CD4-positive, alpha-beta memory T cell (primary cell): ENCODE measurements at regions not wholly inside any gene's neighbourhood (a gene's known extent, or its start where the extent isn't known, plus 50 kb on each side); places are given as distances from the start of the nearest gene placed in this dataset.

Experiments used
- CTCF ChIA-PET: fragments of 350-600 bp; sonication (Branson Sonifier 250); formaldehyde crosslinking; loops from one replicate; lab custom pipeline; 2021; ENCODE audit warnings: inconsistent platforms; ENCODE audit not compliant: partially characterized antibody; lab: Charles Lee
- POLR2A ChIA-PET: fragments of 350-600 bp; sonication (Branson Sonifier 250); formaldehyde crosslinking; loops from one replicate; lab custom pipeline; 2021; ENCODE audit not compliant: partially characterized antibody; lab: Charles Lee
- DNase-seq, 5 donors: peaks; one replicate each; pipeline versions ENCODE4 v3.0.0 to v3.0.0-alpha.2; 2020 to 2022; ENCODE audit warnings: mixed read lengths in 1 of 5
- H3K27ac ChIP-seq: one replicate; pipeline ENCODE4 v1.7.0; 2013; ENCODE audit warnings: low read depth, low read length
- H3K27me3 ChIP-seq: 2 replicates; pipeline ENCODE4 v1.7.0; 2013; ENCODE audit warnings: mild to moderate bottlenecking, low read length, moderate library complexity; ENCODE audit not compliant: insufficient read depth
- H3K36me3 ChIP-seq: 2 replicates; pipeline ENCODE4 v1.7.0; 2013; ENCODE audit warnings: mild to moderate bottlenecking, low read length, moderate library complexity; ENCODE audit not compliant: insufficient read depth
- H3K4me1 ChIP-seq: 2 replicates; pipeline ENCODE4 v1.7.0; 2013; ENCODE audit warnings: mild to moderate bottlenecking, low read length, moderate library complexity; ENCODE audit not compliant: insufficient read depth
- H3K4me3 ChIP-seq, 2 donors: one replicate each; pipeline ENCODE4 v1.7.0; 2013; ENCODE audit warnings: low read length in 2 of 2, mild to moderate bottlenecking in 1 of 2
- H3K9me3 ChIP-seq, 2 donors: one replicate each; pipeline ENCODE4 v1.7.0; 2013; ENCODE audit warnings: low read length in 2 of 2, control low read depth in 1 of 2; ENCODE audit not compliant: control insufficient read depth in 1 of 2
- H3K27ac Mint-ChIP-seq, 7 donors: one replicate each; pipeline ENCODE4 v1.8.0; 2020 to 2021; ENCODE audit warnings: mixed read lengths in 7 of 7, mild to moderate bottlenecking in 6 of 7, inconsistent platforms in 3 of 7, moderate library complexity in 3 of 7
- H3K27me3 Mint-ChIP-seq, 2 donors: one replicate each; pipeline ENCODE4 v1.8.0; 2020 to 2021; ENCODE audit warnings: mixed read lengths in 2 of 2
- H3K36me3 Mint-ChIP-seq, 2 donors: one replicate each; pipeline ENCODE4 v1.8.0; 2020 to 2021; ENCODE audit warnings: mixed read lengths in 2 of 2, inconsistent platforms in 1 of 2, mild to moderate bottlenecking in 1 of 2
- H3K4me1 Mint-ChIP-seq, 4 donors: one replicate each; pipeline ENCODE4 v1.8.0; 2020 to 2021; ENCODE audit warnings: mixed read lengths in 4 of 4, mild to moderate bottlenecking in 1 of 4
- H3K4me3 Mint-ChIP-seq, 8 donors: one replicate each; pipeline ENCODE4 v1.8.0; 2020 to 2021; ENCODE audit warnings: mixed read lengths in 8 of 8, mild to moderate bottlenecking in 7 of 8, moderate library complexity in 6 of 8, inconsistent platforms in 3 of 8
- H3K9me3 Mint-ChIP-seq, 8 donors: one replicate each; pipeline ENCODE4 v1.8.0; 2020 to 2021; ENCODE audit warnings: mixed read lengths in 8 of 8, mild to moderate bottlenecking in 5 of 8, inconsistent platforms in 3 of 8, moderate library complexity in 1 of 8
- intact Hi-C: fragments of 100-400 bp; cut with micrococcal nuclease; formaldehyde crosslinking; loops from one replicate; pipeline ENCODE4 v1.15.1; 2023

GRCh38 chr6:25023781-25024180 is 88.0 kb upstream of the RIPOR2 start:
- H3K4me3 Mint-ChIP-seq, result no peak overlapping the region
- no peaks in the 10 kb centered on the region for H3K36me3 ChIP-seq
- H3K4me1 ChIP-seq, result peaks cover 45% of the 10 kb centered on the region
- no peaks in the 10 kb centered on the region for H3K9me3 ChIP-seq
- no peaks in the 10 kb centered on the region for H3K27me3 Mint-ChIP-seq
- intact Hi-C loops, result no loop called here
- ChIA-PET POLR2A (interaction anchor here (5.1 to 8.1 kb wide), 2 partner anchors 17 to 89 kb away, joined by 45 to 370 read pairs; partner anchors contain the start of gene RIPOR2), CTCF (interaction anchor here (5.3 to 17.5 kb wide), 3 partner anchors 22 to 89 kb away, joined by 38 to 591 read pairs (median 306); partner anchors contain the start of gene RIPOR2)
- peaks cover 46 to 60% (median 47%) of the 10 kb centered on the region in 4 donors for H3K4me1 Mint-ChIP-seq
- peaks cover 0 to 2% (median 0%) of the 10 kb centered on the region in 8 donors for H3K9me3 Mint-ChIP-seq
- peak overlapping the region in 1 of 7 donors; percentile 41 for H3K27ac Mint-ChIP-seq
- no peaks in the 10 kb centered on the region for H3K27me3 ChIP-seq
- H3K36me3 Mint-ChIP-seq, result peaks cover 13 to 27% of the 10 kb centered on the region in 2 donors
- no peak overlapping the region for H3K4me3 ChIP-seq
- H3K27ac ChIP-seq, result no peak overlapping the region
- no peak for DNase-seq

- Histone ChIP-seq H3K9me3 (no peaks in the 10 kb centered on the region), H3K4me3 (no peak overlapping the region), H3K4me1 (peaks cover 51% of the 10 kb centered on the region), H3K27ac (peak overlapping the region; percentile 30), H3K27me3 (no peaks in the 10 kb centered on the region), H3K36me3 (no peaks in the 10 kb centered on the region)
- Mint-ChIP-seq H3K4me3 (peak overlapping the region in 7 of 8 donors; percentile 6 to 62 (median 39)), H3K36me3 (peaks cover 19 to 32% of the 10 kb centered on the region in 2 donors), H3K9me3 (peaks cover 0 to 2% (median 0%) of the 10 kb centered on the region in 8 donors), H3K27ac (peak overlapping the region; percentile 56 to 93 (median 82)), H3K4me1 (peaks cover 51 to 67% (median 53%) of the 10 kb centered on the region in 4 donors), H3K27me3 (no peaks in the 10 kb centered on the region)
- ChIA-PET POLR2A (interaction anchor here (2.7 to 8.1 kb wide), 6 partner anchors 16 to 167 kb away, joined by 25 to 370 read pairs (median 61); partner anchors contain the start of gene RIPOR2), CTCF (interaction anchor here (1.4 to 17.5 kb wide), 9 partner anchors 9 to 182 kb away, joined by 3 to 591 read pairs (median 26); partner anchors contain the start of gene RIPOR2)
- DNase-seq, result no peak
- intact Hi-C loops, result no loop called here
Observed at GRCh38 chr6:25024821-25025220, 89.1 kb upstream of the RIPOR2 start.

- Histone ChIP-seq H3K4me3 (peak overlapping the region in 1 of 2 donors; percentile 9), H3K27me3 (no peaks in the 10 kb centered on the region), H3K36me3 (no peaks in the 10 kb centered on the region), H3K4me1 (peaks cover 57% of the 10 kb centered on the region), H3K9me3 (no peaks in the 10 kb centered on the region), H3K27ac (peak overlapping the region; percentile 35)
- peaks cover 0 to 2% (median 0%) of the 10 kb centered on the region in 8 donors for H3K9me3 Mint-ChIP-seq
- DNase-seq, result no peak
- peak overlapping the region; percentile 80 to 94 (median 92) for H3K27ac Mint-ChIP-seq
- ChIA-PET CTCF (interaction anchor here (1.1 to 17.5 kb wide), 18 partner anchors 9 to 444 kb away, joined by 3 to 591 read pairs (median 18); partner anchors contain the start of genes KIAA0319 and RIPOR2), POLR2A (interaction anchor here (1.4 to 8.1 kb wide), 12 partner anchors 15 to 193 kb away, joined by 4 to 370 read pairs (median 26); partner anchors contain the start of gene RIPOR2)
- H3K4me3 Mint-ChIP-seq, result peak overlapping the region in 7 of 8 donors; percentile 62 to 94 (median 78)
- H3K27me3 Mint-ChIP-seq, result no peaks in the 10 kb centered on the region
- intact Hi-C loops, result no loop called here
- peaks cover 22 to 31% of the 10 kb centered on the region in 2 donors for H3K36me3 Mint-ChIP-seq
- H3K4me1 Mint-ChIP-seq, result peaks cover 53 to 69% (median 59%) of the 10 kb centered on the region in 4 donors
Observed at GRCh38 chr6:25025248-25025918, 89.6 kb upstream of the RIPOR2 start.

GRCh38 chr6:25025919-25026301 is 90.2 kb upstream of the RIPOR2 start:
- peak overlapping the region; percentile 35 for H3K27ac ChIP-seq
- no peak for DNase-seq
- Mint-ChIP-seq H3K36me3 (peaks cover 22 to 34% of the 10 kb centered on the region in 2 donors), H3K9me3 (peaks cover 0 to 2% (median 0%) of the 10 kb centered on the region in 8 donors), H3K27me3 (no peaks in the 10 kb centered on the region), H3K4me3 (peak overlapping the region in 7 of 8 donors; percentile 23 to 94 (median 78)), H3K4me1 (peaks cover 51 to 68% (median 60%) of the 10 kb centered on the region in 4 donors), H3K27ac (peak overlapping the region; percentile 80 to 94 (median 92))
- no peaks in the 10 kb centered on the region for H3K9me3 ChIP-seq
- no peaks in the 10 kb centered on the region for H3K36me3 ChIP-seq
- intact Hi-C loops, result no loop called here
- H3K4me3 ChIP-seq, result peak overlapping the region in 1 of 2 donors; percentile 9
- no peaks in the 10 kb centered on the region for H3K27me3 ChIP-seq
- POLR2A ChIA-PET, result interaction anchor here (0.6 to 8.1 kb wide), 23 partner anchors 11 to 1006 kb away, joined by 3 to 370 read pairs (median 11); partner anchors contain the start of gene RIPOR2
- CTCF ChIA-PET, result interaction anchor here (0.7 to 17.5 kb wide), 24 partner anchors 10 to 444 kb away, joined by 3 to 591 read pairs (median 10); partner anchors contain the start of genes KIAA0319 and RIPOR2
- H3K4me1 ChIP-seq, result peaks cover 60% of the 10 kb centered on the region

- peak overlapping the region; percentile 80 to 94 (median 92) for H3K27ac Mint-ChIP-seq
- Histone ChIP-seq H3K4me3 (peak overlapping the region in 1 of 2 donors; percentile 23), H3K4me1 (peaks cover 60% of the 10 kb centered on the region), H3K36me3 (no peaks in the 10 kb centered on the region), H3K27ac (peak overlapping the region; percentile 75), H3K9me3 (no peaks in the 10 kb centered on the region), H3K27me3 (no peaks in the 10 kb centered on the region)
- peaks cover 26 to 38% of the 10 kb centered on the region in 2 donors for H3K36me3 Mint-ChIP-seq
- ChIA-PET POLR2A (interaction anchor here (0.6 to 8.1 kb wide), 42 partner anchors 9 to 1005 kb away, joined by 3 to 370 read pairs (median 5); partner anchors contain the start of genes GMNN and RIPOR2), CTCF (interaction anchor here (0.7 to 17.5 kb wide), 61 partner anchors 11 to 447 kb away, joined by 3 to 591 read pairs (median 4); partner anchors contain the start of genes C6orf62, KIAA0319 and RIPOR2)
- no peaks in the 10 kb centered on the region for H3K27me3 Mint-ChIP-seq
- peaks cover 0 to 2% (median 0%) of the 10 kb centered on the region in 8 donors for H3K9me3 Mint-ChIP-seq
- H3K4me1 Mint-ChIP-seq, result peaks cover 51 to 70% (median 59%) of the 10 kb centered on the region in 4 donors
- H3K4me3 Mint-ChIP-seq, result peak overlapping the region; percentile 23 to 94 (median 76)
- DNase-seq, result no peak
- intact Hi-C loops, result loop anchor here (1.0 kb wide), 4 partner anchors 9 to 44 kb away; no protein-coding TSS in a partner anchor
Observed at GRCh38 chr6:25026723-25027122, 91.0 kb upstream of the RIPOR2 start.

- H3K36me3 ChIP-seq, result no peaks in the 10 kb centered on the region
- peaks cover 0 to 2% (median 0%) of the 10 kb centered on the region in 8 donors for H3K9me3 Mint-ChIP-seq
- peak overlapping the region; percentile 73 to 94 (median 82) for H3K4me3 Mint-ChIP-seq
- H3K27ac ChIP-seq, result peak overlapping the region; percentile 75
- H3K4me1 Mint-ChIP-seq, result peaks cover 53 to 71% (median 63%) of the 10 kb centered on the region in 4 donors
- H3K4me3 ChIP-seq, result peak overlapping the region; percentile 43 to 54
- no peaks in the 10 kb centered on the region for H3K9me3 ChIP-seq
- no peaks in the 10 kb centered on the region for H3K27me3 ChIP-seq
- H3K4me1 ChIP-seq, result peaks cover 66% of the 10 kb centered on the region
- no peaks in the 10 kb centered on the region for H3K27me3 Mint-ChIP-seq
- ChIA-PET POLR2A (interaction anchor here (0.6 to 8.1 kb wide), 44 partner anchors 10 to 1005 kb away, joined by 3 to 370 read pairs (median 5); partner anchors contain the start of genes C6orf62, GMNN and RIPOR2), CTCF (interaction anchor here (0.7 to 17.5 kb wide), 62 partner anchors 11 to 448 kb away, joined by 3 to 591 read pairs (median 4); partner anchors contain the start of genes C6orf62, KIAA0319 and RIPOR2)
- intact Hi-C loops, result loop anchor here (1.0 kb wide), 4 partner anchors 8 to 43 kb away; no protein-coding TSS in a partner anchor
- H3K36me3 Mint-ChIP-seq, result peaks cover 26 to 39% of the 10 kb centered on the region in 2 donors
- peak; percentile 81 to 88 (median 86) for DNase-seq
- peak overlapping the region; percentile 89 to 98 (median 93) for H3K27ac Mint-ChIP-seq
Observed at GRCh38 chr6:25027221-25027916, 91.6 kb upstream of the RIPOR2 start.
